Kidney (tissue), 13 donors: ENCODE measurements at regions not wholly inside any gene's neighbourhood (a gene's known extent, or its start where the extent isn't known, plus 50 kb on each side); places are given as distances from the start of the nearest gene placed in this dataset.

ENCODE experiments used
- DNase-seq, 5 donors: peaks; one replicate each; pipeline ENCODE4 v3.0.0-alpha.2; 2013 to 2020
- FAIRE-seq: peaks from 2 replicates; lab custom pipeline; 2012; peaks lifted over from hg19 to GRCh38; lab: Jason Lieb, UNC
- H3K27ac ChIP-seq, 2 donors: one replicate each; pipeline ENCODE4 v1.7.0; 2013; ENCODE audit warnings: low read depth in 2 of 2, low read length in 2 of 2, inconsistent platforms in 1 of 2
- H3K27me3 ChIP-seq: one replicate; pipeline ENCODE4 v1.7.1; 2013; ENCODE audit warnings: low read length, inconsistent platforms; ENCODE audit not compliant: control insufficient read depth, insufficient read depth
- H3K36me3 ChIP-seq, 3 donors: one replicate each; pipeline versions ENCODE4 v1.7.0 to v1.7.1; 2013; ENCODE audit warnings: low read length in 3 of 3, control low read depth in 1 of 3, inconsistent platforms in 1 of 3; ENCODE audit not compliant: insufficient read depth in 3 of 3, control insufficient read depth in 2 of 3
- H3K4me1 ChIP-seq, 3 donors: one replicate each; pipeline versions ENCODE4 v1.7.0 to v1.7.1; 2013; ENCODE audit warnings: low read length in 3 of 3, inconsistent platforms in 1 of 3, low read depth in 1 of 3; ENCODE audit not compliant: control insufficient read depth in 2 of 3, insufficient read depth in 2 of 3
- H3K4me3 ChIP-seq, 3 donors: one replicate each; pipeline versions ENCODE4 v1.7.0 to v1.8.1; 2013; ENCODE audit warnings: low read length in 3 of 3, control low read depth in 1 of 3, inconsistent platforms in 1 of 3
- H3K9ac ChIP-seq, 3 donors: one replicate each; pipeline versions ENCODE4 v1.7.0 to v1.7.1; 2013; ENCODE audit warnings: low read length in 3 of 3, control low read depth in 1 of 3, inconsistent platforms in 1 of 3
- H3K9me3 ChIP-seq, 3 donors: one replicate each; pipeline versions ENCODE4 v1.7.0 to v1.7.1; 2013; ENCODE audit warnings: low read length in 3 of 3, control low read depth in 1 of 3, inconsistent platforms in 1 of 3; ENCODE audit not compliant: control insufficient read depth in 2 of 3, insufficient read depth in 1 of 3
- intact Hi-C: fragments of 100-400 bp; cut with DNase I; formaldehyde crosslinking; loops from one replicate; pipeline ENCODE4 v1.11.1; 2022
- TF ChIP-seq, protein P1 (sequence below): IDR thresholded peaks from 3 replicates; pipeline ENCODE4 v1.5.1; 2012; ENCODE audit warnings: mild to moderate bottlenecking, moderate library complexity, borderline replicate concordance; ENCODE audit not compliant: insufficient read depth; ENCODE audit errors: extremely low read depth
- donor health status: control.
- donor health status: control.
- donor health status: control.
- donor health status: control.
- donor health status: control.
- donor health status: DM: yes; HTN: yes; CAD: no.
- donor health status: Normal renal cell carcinoma (clear cell type).

- FAIRE-seq (no peak), DNase-seq (peak in 1 of 5 donors; percentile 0)
- Histone ChIP-seq H3K4me3 (no peak overlapping the region), H3K27me3 (no peaks in the 10 kb centered on the region), H3K9ac (no peak overlapping the region), H3K4me1 (no peaks in the 10 kb centered on the region), H3K27ac (no peak overlapping the region), H3K36me3 (no peaks in the 10 kb centered on the region), H3K9me3 (no peaks in the 10 kb centered on the region)
- intact Hi-C loops = no loop called here
- TF ChIP-seq, protein P1, sequence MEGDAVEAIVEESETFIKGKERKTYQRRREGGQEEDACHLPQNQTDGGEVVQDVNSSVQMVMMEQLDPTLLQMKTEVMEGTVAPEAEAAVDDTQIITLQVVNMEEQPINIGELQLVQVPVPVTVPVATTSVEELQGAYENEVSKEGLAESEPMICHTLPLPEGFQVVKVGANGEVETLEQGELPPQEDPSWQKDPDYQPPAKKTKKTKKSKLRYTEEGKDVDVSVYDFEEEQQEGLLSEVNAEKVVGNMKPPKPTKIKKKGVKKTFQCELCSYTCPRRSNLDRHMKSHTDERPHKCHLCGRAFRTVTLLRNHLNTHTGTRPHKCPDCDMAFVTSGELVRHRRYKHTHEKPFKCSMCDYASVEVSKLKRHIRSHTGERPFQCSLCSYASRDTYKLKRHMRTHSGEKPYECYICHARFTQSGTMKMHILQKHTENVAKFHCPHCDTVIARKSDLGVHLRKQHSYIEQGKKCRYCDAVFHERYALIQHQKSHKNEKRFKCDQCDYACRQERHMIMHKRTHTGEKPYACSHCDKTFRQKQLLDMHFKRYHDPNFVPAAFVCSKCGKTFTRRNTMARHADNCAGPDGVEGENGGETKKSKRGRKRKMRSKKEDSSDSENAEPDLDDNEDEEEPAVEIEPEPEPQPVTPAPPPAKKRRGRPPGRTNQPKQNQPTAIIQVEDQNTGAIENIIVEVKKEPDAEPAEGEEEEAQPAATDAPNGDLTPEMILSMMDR = no peak
These were observed 1108.1 kb downstream of the PCDH19 start for GRCh38 chrX:99301990-99302389.

DNA sequence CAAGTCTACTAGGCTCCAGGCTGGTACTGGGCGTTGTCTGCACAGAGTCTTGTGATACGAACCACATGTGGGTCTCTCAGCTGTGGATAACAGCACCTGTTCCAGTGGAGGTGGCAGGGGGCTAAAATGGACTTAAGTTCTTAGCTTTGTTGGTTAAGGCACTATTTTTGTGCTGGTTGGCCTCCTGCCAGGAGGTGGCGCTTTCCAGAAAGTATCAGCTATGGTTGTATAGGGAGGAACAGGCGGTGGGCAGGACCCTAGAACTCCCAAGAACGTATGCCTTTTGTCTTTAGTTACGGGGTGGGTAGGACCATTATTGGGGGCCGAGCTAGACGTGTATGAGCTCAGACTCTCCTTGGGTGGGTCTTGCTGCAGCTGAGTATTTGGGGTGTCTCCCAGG is 1138.4 kb downstream of the PCDH19 start:
- H3K4me3 ChIP-seq = no peak overlapping the region
- H3K36me3 ChIP-seq = no peaks in the 10 kb centered on the region
- H3K9ac ChIP-seq = no peak overlapping the region
- FAIRE-seq = no peak
- intact Hi-C loops = no loop called here
- TF ChIP-seq, protein P1 = no peak
- H3K27me3 ChIP-seq = no peaks in the 10 kb centered on the region
- no peaks in the 10 kb centered on the region for H3K4me1 ChIP-seq
- H3K27ac ChIP-seq = no peak overlapping the region
- no peaks in the 10 kb centered on the region for H3K9me3 ChIP-seq
- no peak for DNase-seq

GRCh38 chrX:99266255-99266654 is 1143.8 kb downstream of the PCDH19 start:
- Histone ChIP-seq H3K9me3 (no peaks in the 10 kb centered on the region), H3K4me1 (no peaks in the 10 kb centered on the region), H3K27me3 (no peaks in the 10 kb centered on the region), H3K4me3 (no peak overlapping the region), H3K36me3 (no peaks in the 10 kb centered on the region), H3K27ac (no peak overlapping the region), H3K9ac (no peak overlapping the region)
- DNase-seq = no peak
- intact Hi-C loops = no loop called here
- FAIRE-seq = no peak
- TF ChIP-seq, protein P1 = no peak

- TF ChIP-seq, protein P1 = no peak
- H3K4me1 ChIP-seq = no peaks in the 10 kb centered on the region
- no peak for FAIRE-seq
These were observed 1161.9 kb downstream of the PCDH19 start for GRCh38 chrX:99248180-99248579.

More at GRCh38 chrX:99248180-99248579, 1161.9 kb downstream of the PCDH19 start:
- no peak overlapping the region for H3K9ac ChIP-seq
- intact Hi-C loops = no loop called here
- no peak overlapping the region for H3K4me3 ChIP-seq
- H3K27ac ChIP-seq = no peak overlapping the region
- no peak for DNase-seq
- no peaks in the 10 kb centered on the region for H3K27me3 ChIP-seq
- H3K9me3 ChIP-seq = no peaks in the 10 kb centered on the region
- no peaks in the 10 kb centered on the region for H3K36me3 ChIP-seq
